Neural cell (in vitro differentiated cells): ENCODE measurements at regions not wholly inside any gene's neighbourhood (a gene's known extent, or its start where the extent isn't known, plus 50 kb on each side); places are given as distances from the start of the nearest gene placed in this dataset.

Experiments
- CTCF ChIP-seq: fragments of 450-650 bp; IDR thresholded peaks from 2 replicates; pipeline ENCODE4 v1.5.1; 2014; ENCODE audit warnings: antibody characterized with exemption, mild to moderate bottlenecking, moderate library complexity; ENCODE audit not compliant: poor library complexity, severe bottlenecking
- MXI1 ChIP-seq: fragments of 450-650 bp; conservative IDR thresholded peaks from 2 replicates; pipeline ENCODE4 v1.6.1; 2014; ENCODE audit warnings: antibody characterized with exemption, mild to moderate bottlenecking; ENCODE audit not compliant: poor library complexity, severe bottlenecking
- TAF1 ChIP-seq: IDR thresholded peaks from 2 replicates; pipeline ENCODE4 v1.6.1; 2012; ENCODE audit warnings: low read depth

GRCh38 chr10:3693022-3693697 is 91.8 kb downstream of the KLF6 start:
- TF ChIP-seq CTCF (no peak), TAF1 (no peak), MXI1 (no peak)
